Left lobe of liver (tissue), 2 donors: ENCODE measurements at regions not wholly inside any gene's neighbourhood (a gene's known extent, or its start where the extent isn't known, plus 50 kb on each side); places are given as distances from the start of the nearest gene placed in this dataset.
A peak's percentile ranks its signal among the peaks of the same experiment; 100 is the strongest.
"Not testable (repeated sequence)": the region's sequence is repeated elsewhere in the genome, so short reads cannot be mapped to it uniquely, and the experiment has no call there.

Experiments used
- ATAC-seq: fragments of 200-7000 bp; cut with Tn5 transposase; one replicate; pipeline ENCODE4 v1.9.1; 2020; ENCODE audit warnings: mild to moderate bottlenecking, moderate library complexity
- DNase-seq: peaks from one replicate; pipeline ENCODE4 v3.0.0-alpha.2; 2020; ENCODE audit warnings: low spot score
- donor health status: DM: no; HTN: no; CAD: no; lungs with moderate emphysema.
- donor health status: DM: no; HTN: yes; CAD: no.

- ATAC-seq (no peak), DNase-seq (no peak)
These were observed 51.5 kb upstream of the IFNE start for GRCh38 chr9:21533597-21533996.

GRCh38 chr9:21535396-21535795, 53.3 kb upstream of the IFNE start:
- no peak for DNase-seq
- no peak for ATAC-seq

GRCh38 chr9:21542787-21543186, 60.7 kb upstream of the IFNE start:
- DNase-seq (no peak), ATAC-seq (no peak)

GRCh38 chr9:21543187-21543586, 61.1 kb upstream of the IFNE start:
- no peak for DNase-seq
- no peak for ATAC-seq

DNA sequence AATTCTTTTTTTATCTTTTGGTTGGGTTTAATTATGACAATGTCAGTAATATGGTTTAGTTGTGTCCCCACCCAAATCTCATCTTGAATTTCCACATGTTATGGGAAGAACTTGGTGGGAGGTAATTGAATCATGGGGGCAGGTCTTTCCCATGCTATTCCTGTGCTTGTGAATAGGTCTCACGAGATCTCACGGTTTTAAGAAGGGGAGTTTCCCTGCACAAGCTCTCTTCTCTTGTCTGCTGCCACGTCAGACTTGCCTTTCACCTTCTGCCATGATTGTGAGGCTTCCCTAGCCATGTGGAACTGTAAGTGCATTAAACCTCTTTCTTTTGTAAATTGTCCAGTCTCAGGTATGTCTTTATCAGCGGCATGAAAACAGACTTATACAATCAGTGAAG, 61.7 kb upstream of the IFNE start:
- not testable (repeated sequence) for DNase-seq, ATAC-seq

- ATAC-seq (no peak), DNase-seq (no peak)
These were observed 64.8 kb upstream of the IFNE start for GRCh38 chr9:21546949-21547348.

- ATAC-seq = no peak
- no peak for DNase-seq
These were observed 67.2 kb upstream of the IFNE start for GRCh38 chr9:21549251-21549765.

- ATAC-seq (no peak), DNase-seq (no peak)
These were observed 67.8 kb upstream of the IFNE start for GRCh38 chr9:21549890-21550289.

GRCh38 chr9:21550392-21550791, 68.3 kb upstream of the IFNE start:
- DNase-seq (no peak), ATAC-seq (no peak)

DNA sequence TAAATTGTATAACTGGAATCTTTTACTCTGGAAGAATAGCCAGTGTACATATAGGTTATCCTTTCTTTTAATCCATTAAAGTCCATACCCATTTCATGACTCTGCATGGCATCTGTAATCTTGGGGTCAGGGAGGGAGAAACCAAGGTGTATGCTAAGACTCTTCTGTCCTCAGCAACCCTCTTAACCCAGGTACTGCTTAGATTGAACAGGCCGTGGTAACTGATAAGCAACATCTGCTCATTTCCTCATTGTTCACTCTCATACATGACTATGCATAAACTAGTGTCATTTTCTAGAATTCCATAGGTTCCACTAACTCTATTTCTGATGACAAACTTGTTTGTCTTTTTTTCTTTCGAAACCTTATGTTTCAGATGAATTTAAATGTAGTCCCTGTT, 69.3 kb upstream of the IFNE start:
- no peak for ATAC-seq
- no peak for DNase-seq

DNA sequence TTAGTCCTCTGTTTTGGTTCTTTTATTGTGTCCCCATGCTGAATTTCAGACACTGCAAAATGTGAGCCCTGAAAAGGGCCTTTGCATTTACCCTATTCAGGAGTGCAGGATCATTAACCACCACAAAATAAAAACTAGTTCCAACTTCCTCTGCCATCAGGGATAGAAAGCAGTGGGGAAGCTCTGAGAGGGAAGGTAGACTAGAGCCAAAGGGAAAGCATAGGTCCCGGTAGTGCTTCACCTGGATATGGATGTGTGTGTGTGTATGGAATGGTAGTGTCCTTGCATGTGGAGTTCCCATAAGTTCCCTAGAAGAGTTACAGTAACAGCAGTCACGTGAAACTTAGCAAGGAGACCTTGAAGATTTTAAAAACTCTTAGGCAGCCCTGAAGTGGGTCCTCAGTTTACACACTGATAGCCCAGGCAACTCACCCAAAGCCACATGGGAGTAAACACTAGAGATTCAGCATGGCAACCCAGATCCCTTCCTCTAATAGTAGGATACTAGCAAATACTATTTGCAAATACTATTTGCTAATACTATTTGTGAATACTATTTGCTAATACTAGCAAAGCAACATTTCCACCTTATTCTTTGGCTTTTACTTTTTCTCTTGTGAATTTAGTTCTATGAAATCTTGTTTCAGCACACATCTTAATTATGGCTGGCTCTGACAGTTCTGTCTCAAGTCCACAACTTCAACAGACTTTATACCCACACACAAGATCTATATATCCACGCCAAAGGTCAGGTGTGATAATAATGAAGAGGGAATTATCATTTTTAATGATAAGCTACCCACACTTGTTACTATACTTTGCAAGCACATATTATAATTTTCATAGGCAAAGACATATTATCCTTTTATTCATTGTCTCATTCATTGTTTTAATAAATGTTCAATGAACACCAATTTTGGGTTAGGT, 70.4 kb upstream of the IFNE start:
- DNase-seq = no peak
- no peak for ATAC-seq

DNA sequence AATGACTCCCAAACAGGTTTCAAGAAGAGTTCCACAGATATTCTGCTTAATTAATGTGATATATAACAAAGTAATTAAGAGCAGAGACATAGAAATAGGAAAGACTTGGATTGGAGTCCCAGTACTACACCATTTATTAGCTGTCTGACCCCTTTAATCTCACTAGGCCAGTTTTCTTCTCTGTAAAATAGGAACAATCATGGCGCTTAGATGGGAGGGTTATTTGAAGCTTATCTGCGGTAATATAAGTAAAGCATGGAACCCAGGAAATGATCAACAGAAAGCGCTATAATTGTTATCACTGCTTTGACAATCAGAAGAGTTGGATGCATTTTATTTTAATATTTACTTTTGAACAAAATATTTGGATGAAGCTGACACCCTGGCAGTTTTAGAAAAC, 71.3 kb upstream of the IFNE start:
- DNase-seq = no peak
- ATAC-seq = no peak

DNA sequence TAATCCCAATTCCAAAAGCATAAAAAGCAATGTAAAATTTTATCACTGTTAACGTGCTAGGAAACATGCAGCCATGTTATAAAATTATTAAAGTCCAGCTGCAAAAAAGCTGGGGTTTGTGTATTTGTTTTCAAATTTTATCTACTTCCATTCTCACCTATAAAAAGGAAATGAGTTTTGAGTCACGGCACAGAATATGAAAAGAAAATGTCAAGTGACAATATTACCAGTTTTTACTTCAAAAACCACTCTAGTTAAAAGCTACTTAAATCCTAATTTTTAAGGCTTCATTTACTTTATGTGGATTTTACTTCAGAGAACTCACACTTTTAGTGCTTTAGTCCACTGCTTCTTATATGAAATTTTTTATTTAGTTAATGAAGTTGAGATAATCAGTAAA, 72.7 kb upstream of the IFNE start:
- DNase-seq = no peak

GRCh38 chr9:21555911-21556310, 73.8 kb upstream of the IFNE start:
- DNase-seq (no peak), ATAC-seq (no peak)

More for the DNA sequence above, 72.7 kb upstream of the IFNE start:
- ATAC-seq = no peak

DNA sequence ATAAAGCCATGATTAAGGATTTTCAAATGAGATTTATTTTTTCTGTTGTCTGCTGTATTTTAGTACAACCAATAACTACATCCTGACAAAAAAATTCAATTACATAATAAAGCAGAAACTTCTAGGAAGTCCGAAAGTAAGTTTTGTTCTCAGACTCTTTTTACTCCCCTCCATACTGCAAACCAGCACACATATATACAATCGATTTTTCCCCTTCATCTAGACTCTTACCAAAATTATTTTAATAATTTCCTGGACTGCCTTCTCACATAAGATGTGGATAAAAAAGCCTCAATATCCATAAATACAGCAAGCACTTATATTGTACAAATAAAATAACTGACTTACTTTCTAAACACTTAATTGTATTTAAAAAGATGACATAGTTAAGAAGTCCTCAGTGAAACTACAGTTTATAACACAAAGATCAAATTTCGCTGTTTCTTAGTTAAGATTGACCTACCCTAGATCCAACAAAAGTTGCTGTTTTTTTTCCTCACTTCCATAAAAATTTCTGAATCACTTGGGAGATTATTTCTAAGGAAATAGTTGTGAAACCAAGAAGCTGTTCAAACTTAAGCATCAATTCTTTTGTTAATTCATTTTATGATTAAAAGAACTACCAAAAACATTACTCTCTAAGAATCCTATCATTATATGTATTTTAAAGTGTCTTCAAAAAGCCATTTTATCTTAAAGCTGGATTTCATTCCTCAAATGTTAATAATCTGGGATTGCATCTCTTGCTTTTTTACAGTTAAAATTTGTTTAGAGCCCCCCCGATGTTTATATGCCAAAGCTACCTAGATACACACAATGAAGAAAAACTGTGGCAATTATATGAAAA, 74.7 kb upstream of the IFNE start:
- DNase-seq = no peak
- no peak for ATAC-seq

GRCh38 chr9:21557428-21557768, 75.3 kb upstream of the IFNE start:
- DNase-seq = no peak
- no peak for ATAC-seq

DNA sequence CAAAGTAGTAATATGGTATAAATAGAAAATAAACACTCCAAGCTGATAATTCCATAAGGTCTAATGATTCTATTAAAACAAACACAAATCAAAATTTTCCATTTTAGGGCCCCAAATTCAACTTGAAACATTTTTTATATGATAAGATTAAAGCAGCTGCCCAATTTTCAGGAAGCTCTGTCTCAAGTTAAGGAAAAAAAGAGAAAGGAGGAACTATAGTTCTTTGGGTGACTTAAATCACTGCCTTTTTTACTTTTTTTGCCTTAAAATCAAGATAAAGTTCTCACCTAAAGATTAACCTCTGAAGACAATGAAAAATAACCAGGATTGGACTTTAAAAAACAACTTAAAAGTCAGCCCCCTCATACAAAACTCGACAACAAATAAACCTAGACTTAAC, 76.0 kb upstream of the IFNE start:
- DNase-seq (no peak), ATAC-seq (no peak)

GRCh38 chr9:21558615-21559401, 76.7 kb upstream of the IFNE start:
- ATAC-seq (no peak), DNase-seq (no peak)

DNA sequence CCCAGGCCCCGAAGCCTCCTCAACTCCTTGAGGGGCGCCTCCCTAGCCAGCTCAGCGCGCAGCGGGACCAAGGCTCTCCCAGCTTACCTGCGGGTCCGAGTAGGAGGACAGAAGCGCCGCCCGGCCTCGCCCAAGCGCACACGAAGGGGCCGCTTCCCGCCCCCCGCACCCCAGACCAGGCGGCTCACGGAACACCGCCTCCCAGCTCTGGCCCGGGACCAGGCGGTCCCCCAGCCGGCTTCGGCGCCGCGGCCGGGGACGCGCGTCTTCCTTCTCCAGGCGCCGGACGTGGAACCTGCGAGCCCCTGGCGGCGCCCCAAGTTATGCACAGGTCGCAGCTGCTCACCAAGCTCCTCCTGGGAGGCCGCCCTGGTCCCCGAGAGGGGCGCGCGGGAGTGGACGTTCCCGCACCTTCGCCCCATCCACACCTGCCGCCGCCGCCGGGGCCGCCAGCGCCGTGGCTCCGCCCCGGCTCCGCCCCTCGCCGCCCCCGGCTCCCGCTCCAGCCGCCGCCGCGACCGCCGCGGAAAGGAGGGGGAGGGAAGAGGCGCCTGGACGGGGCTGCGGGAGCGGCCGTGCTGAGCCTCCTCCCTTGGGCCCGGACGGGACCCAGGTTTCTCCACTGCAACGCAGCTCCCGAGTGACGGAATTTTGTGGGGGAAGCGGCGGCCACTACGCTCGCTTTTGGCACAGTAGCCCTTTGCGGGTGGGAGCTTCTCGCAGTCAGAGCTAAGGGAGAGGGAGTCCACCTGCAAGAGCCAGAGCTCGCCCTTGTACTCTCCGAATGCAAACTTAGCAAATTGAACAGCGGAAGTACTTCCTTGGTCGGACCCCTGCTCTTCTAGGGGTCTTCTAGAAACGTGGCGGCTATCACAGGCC, 77.5 kb upstream of the IFNE start:
- ATAC-seq (peak; percentile 69), DNase-seq (no peak)

GRCh38 chr9:21560281-21560745, 78.2 kb upstream of the IFNE start:
- ATAC-seq (no peak), DNase-seq (no peak)
